Activated CD8-positive, alpha-beta T cell treated with anti-CD3 and anti-CD28 coated beads for 36 hours (primary cell): ENCODE measurements at regions not wholly inside any gene's neighbourhood (a gene's known extent, or its start where the extent isn't known, plus 50 kb on each side); places are given as distances from the start of the nearest gene placed in this dataset.
"Not testable (repeated sequence)": the region's sequence is repeated elsewhere in the genome, so short reads cannot be mapped to it uniquely, and the experiment has no call there.

Source experiments
- ATAC-seq: fragments of 200-7000 bp; cut with Tn5 transposase; one replicate; pipeline ENCODE4 v1.10.0; 2021; ENCODE audit warnings: mild to moderate bottlenecking, moderate library complexity
- CTCF ChIA-PET: fragments of 350-600 bp; sonication (Branson Sonifier 250); formaldehyde crosslinking; loops from one replicate; lab custom pipeline; 2021; ENCODE audit warnings: antibody characterized with exemption; lab: Charles Lee
- POLR2A ChIA-PET: fragments of 350-600 bp; sonication (Branson Sonifier 250); formaldehyde crosslinking; loops from one replicate; lab custom pipeline; 2021; ENCODE audit warnings: antibody characterized with exemption; lab: Charles Lee
- DNase-seq: peaks from one replicate; pipeline ENCODE4 v3.0.0-alpha.2; 2020
- H3K27ac Mint-ChIP-seq: one replicate; pipeline ENCODE4 v1.8.0; 2021; ENCODE audit warnings: mild to moderate bottlenecking, mixed read lengths
- H3K27me3 Mint-ChIP-seq: one replicate; pipeline ENCODE4 v1.8.0; 2021; ENCODE audit warnings: mixed read lengths
- H3K36me3 Mint-ChIP-seq: one replicate; pipeline ENCODE4 v1.8.0; 2021; ENCODE audit warnings: low read depth, mixed read lengths
- H3K4me1 Mint-ChIP-seq: one replicate; pipeline ENCODE4 v1.8.0; 2021; ENCODE audit warnings: low read depth, mixed read lengths
- H3K4me3 Mint-ChIP-seq: one replicate; pipeline ENCODE4 v1.8.0; 2021; ENCODE audit warnings: mild to moderate bottlenecking, moderate library complexity, mixed read lengths
- H3K9me3 Mint-ChIP-seq: one replicate; pipeline ENCODE4 v1.8.0; 2021; ENCODE audit warnings: mixed read lengths
- CTCF ChIP-seq: fragments of 200-600 bp; IDR thresholded peaks from one replicate; pipeline ENCODE4 v1.8.0; 2022; ENCODE audit warnings: antibody characterized with exemption, mild to moderate bottlenecking
- intact Hi-C: fragments of 100-400 bp; cut with micrococcal nuclease; formaldehyde crosslinking; loops from one replicate; pipeline ENCODE4 v1.10.0; 2022

GRCh38 chr10:2556883-2557282, 510.5 kb upstream of the PFKP start:
- intact Hi-C loops: no loop called here
- DNase-seq (no peak), ATAC-seq (no peak)
- POLR2A ChIA-PET: no interaction called here
- Mint-ChIP-seq H3K4me1 (no peaks in the 10 kb centered on the region), H3K36me3 (no peaks in the 10 kb centered on the region), H3K4me3 (no peak overlapping the region), H3K27ac (no peak overlapping the region), H3K27me3 (no peaks in the 10 kb centered on the region), H3K9me3 (no peaks in the 10 kb centered on the region)
- CTCF ChIA-PET: no interaction called here
- no peak for TF ChIP-seq CTCF

- no peak for DNase-seq
- Mint-ChIP-seq H3K27ac (no peak overlapping the region), H3K27me3 (peaks cover 2% of the 10 kb centered on the region), H3K4me3 (no peak overlapping the region), H3K4me1 (no peaks in the 10 kb centered on the region), H3K36me3 (no peaks in the 10 kb centered on the region), H3K9me3 (no peaks in the 10 kb centered on the region)
- CTCF ChIA-PET: no interaction called here
- ATAC-seq: no peak
- intact Hi-C loops: no loop called here
- POLR2A ChIA-PET: no interaction called here
- TF ChIP-seq CTCF: no peak
Measured at GRCh38 chr10:2548071-2548470, 519.3 kb upstream of the PFKP start.

GRCh38 chr10:2547606-2548005, 519.7 kb upstream of the PFKP start:
- ChIA-PET CTCF (no interaction called here), POLR2A (no interaction called here)
- no peaks in the 10 kb centered on the region for H3K4me1 Mint-ChIP-seq
- ATAC-seq (no peak), DNase-seq (no peak)
- no peak overlapping the region for H3K4me3 Mint-ChIP-seq
- H3K36me3 Mint-ChIP-seq: no peaks in the 10 kb centered on the region
- no peaks in the 10 kb centered on the region for H3K9me3 Mint-ChIP-seq
- H3K27ac Mint-ChIP-seq: no peak overlapping the region
- no peak for TF ChIP-seq CTCF
- intact Hi-C loops: no loop called here
- H3K27me3 Mint-ChIP-seq: peaks cover 2% of the 10 kb centered on the region

GRCh38 chr10:2546894-2547293, 520.5 kb upstream of the PFKP start:
- H3K27me3 Mint-ChIP-seq, H3K4me1 Mint-ChIP-seq, H3K27ac Mint-ChIP-seq, DNase-seq, ATAC-seq, H3K36me3 Mint-ChIP-seq, intact Hi-C loops, H3K9me3 Mint-ChIP-seq, CTCF ChIA-PET, H3K4me3 Mint-ChIP-seq: not testable (repeated sequence)
- POLR2A ChIA-PET: interaction anchor here (0.6 kb wide), 1 partner anchor 364 kb away, joined by 3 read pairs; no protein-coding TSS in a partner anchor

GRCh38 chr10:2543974-2544373, 523.4 kb upstream of the PFKP start:
- Mint-ChIP-seq H3K4me3 (no peak overlapping the region), H3K36me3 (no peaks in the 10 kb centered on the region), H3K4me1 (no peaks in the 10 kb centered on the region), H3K9me3 (no peaks in the 10 kb centered on the region), H3K27ac (no peak overlapping the region), H3K27me3 (peaks cover 2% of the 10 kb centered on the region)
- no peak for TF ChIP-seq CTCF
- DNase-seq (no peak), ATAC-seq (no peak)
- ChIA-PET POLR2A (no interaction called here), CTCF (no interaction called here)
- intact Hi-C loops: no loop called here
